MM.1S (cell line): ENCODE measurements at regions not wholly inside any gene's neighbourhood (a gene's known extent, or its start where the extent isn't known, plus 50 kb on each side); places are given as distances from the start of the nearest gene placed in this dataset.

Source experiments
- CTCF ChIP-seq: fragments of 300-600 bp; sonication (generic); IDR thresholded peaks from 2 replicates; pipeline ENCODE4 v1.5.1; 2016; ENCODE audit warnings: antibody characterized with exemption, low read length, mixed read lengths
- EZH2 ChIP-seq: fragments of 300-600 bp; sonication (generic); optimal IDR thresholded peaks from 2 replicates; pipeline ENCODE3; 2017; ENCODE audit warnings: low read depth, mild to moderate bottlenecking, antibody characterized with exemption, low read length, mixed read lengths

DNA sequence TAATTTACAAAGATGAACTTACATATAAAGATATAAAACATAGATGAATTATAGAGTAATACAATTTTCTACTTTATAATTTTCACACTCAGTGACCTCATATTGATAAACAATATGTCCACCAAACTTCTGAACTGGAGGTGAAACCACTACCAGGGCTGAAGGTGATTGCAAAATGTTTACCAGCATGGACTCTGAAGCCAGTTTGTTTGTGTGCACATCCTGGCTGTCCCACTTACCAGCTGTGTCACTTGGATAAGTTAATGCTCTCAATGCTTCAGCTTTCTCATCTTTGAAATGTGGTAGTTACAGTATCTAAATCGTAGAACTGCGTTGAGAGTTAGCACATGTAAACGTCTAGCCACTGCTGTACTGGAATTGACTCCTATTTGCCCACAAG, 392.6 kb downstream of the HNRNPD start:
- TF ChIP-seq CTCF (no peak), EZH2 (no peak)
